ENCODE measurements at regions not wholly inside any gene's neighbourhood (a gene's known extent, or its start where the extent isn't known, plus 50 kb on each side); places are given as distances from the start of the nearest gene placed in this dataset.
A peak's percentile ranks its signal among the peaks of the same experiment; 100 is the strongest.
"Not testable (repeated sequence)": the region's sequence is repeated elsewhere in the genome, so short reads cannot be mapped to it uniquely, and the experiment has no call there.

GRCh38 chr1:228546541-228547463 is 59.6 kb downstream of the RNF187 start:
- Mint-ChIP-seq H3K27ac (no peak overlapping the region), H3K36me3 (no peaks in the 10 kb centered on the region), H3K9me3 (no peaks in the 10 kb centered on the region), H3K4me3 (no peak overlapping the region), H3K4me1 (no peaks in the 10 kb centered on the region)
- ATAC-seq (no peak), DNase-seq (ENCODE audit: low spot score in 2 of 2) (no peak)

DNA sequence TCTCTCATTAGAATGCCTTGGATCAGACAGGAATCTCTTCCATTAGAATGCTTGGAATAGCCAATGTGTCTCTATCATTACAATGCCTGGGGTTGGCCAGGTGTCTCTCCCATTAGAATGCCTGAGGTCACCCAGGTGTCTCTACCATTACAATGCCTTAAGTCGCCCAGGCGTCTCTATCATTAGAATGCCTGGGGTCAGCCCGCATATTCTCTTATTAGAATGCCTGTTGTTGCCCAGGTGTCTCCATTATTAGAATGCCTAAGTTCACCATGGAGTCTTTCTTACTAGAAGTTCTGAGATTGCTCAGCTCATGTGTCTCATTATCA is 60.2 kb downstream of the RNF187 start:
- Mint-ChIP-seq H3K36me3 (no peaks in the 10 kb centered on the region), H3K27ac (no peak overlapping the region), H3K4me1 (no peaks in the 10 kb centered on the region), H3K4me3 (no peak overlapping the region), H3K9me3 (no peaks in the 10 kb centered on the region)
- no peak for ATAC-seq
- DNase-seq (ENCODE audit: low spot score in 2 of 2) = no peak

- H3K4me3 Mint-ChIP-seq = no peak overlapping the region
- H3K36me3 Mint-ChIP-seq = no peaks in the 10 kb centered on the region
- no peak for DNase-seq (ENCODE audit: low spot score in 2 of 2)
- no peak overlapping the region for H3K27ac Mint-ChIP-seq
- ATAC-seq = no peak
- no peaks in the 10 kb centered on the region for H3K9me3 Mint-ChIP-seq
- no peaks in the 10 kb centered on the region for H3K4me1 Mint-ChIP-seq
Observed at GRCh38 chr1:228548788-228549187, 61.6 kb downstream of the RNF187 start.

- DNase-seq (ENCODE audit: low spot score in 2 of 2) (no peak), ATAC-seq (no peak)
- Mint-ChIP-seq H3K4me1 (no peaks in the 10 kb centered on the region), H3K9me3 (no peaks in the 10 kb centered on the region), H3K27ac (no peak overlapping the region), H3K36me3 (no peaks in the 10 kb centered on the region), H3K4me3 (no peak overlapping the region)
Observed at GRCh38 chr1:228552596-228553176, 65.5 kb downstream of the RNF187 start.

DNA sequence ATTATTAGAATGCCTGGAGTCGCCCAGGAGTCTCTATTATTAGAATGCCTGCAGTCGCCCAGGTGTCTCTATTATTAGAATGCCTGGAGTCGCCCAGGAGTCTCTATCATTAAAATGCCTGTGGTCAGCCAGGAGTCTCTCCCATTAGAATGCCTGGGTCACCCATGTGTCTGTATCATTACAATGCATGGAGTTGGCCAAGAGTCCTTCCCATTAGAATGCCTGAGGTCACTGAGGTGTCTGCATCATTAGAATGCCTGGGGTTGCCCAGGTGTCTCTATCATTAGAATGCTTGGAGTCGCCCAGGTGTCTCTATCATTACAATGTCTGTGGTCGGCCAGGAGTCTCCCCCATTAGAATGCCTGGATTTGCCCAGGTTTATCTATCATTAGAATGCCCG is 66.9 kb downstream of the RNF187 start:
- DNase-seq (ENCODE audit: low spot score in 2 of 2) = no peak
- no peak overlapping the region for H3K4me3 Mint-ChIP-seq
- no peaks in the 10 kb centered on the region for H3K4me1 Mint-ChIP-seq
- no peak for ATAC-seq
- H3K36me3 Mint-ChIP-seq = no peaks in the 10 kb centered on the region
- no peak overlapping the region for H3K27ac Mint-ChIP-seq
- no peaks in the 10 kb centered on the region for H3K9me3 Mint-ChIP-seq

- DNase-seq (ENCODE audit: low spot score in 2 of 2) (peak; percentile 12 to 73), ATAC-seq (no peak)
- no peaks in the 10 kb centered on the region for H3K36me3 Mint-ChIP-seq
- no peaks in the 10 kb centered on the region for H3K4me1 Mint-ChIP-seq
- no peaks in the 10 kb centered on the region for H3K9me3 Mint-ChIP-seq
- H3K4me3 Mint-ChIP-seq = no peak overlapping the region
- H3K27ac Mint-ChIP-seq = no peak overlapping the region
Observed at GRCh38 chr1:228555074-228555994, 68.2 kb downstream of the RNF187 start.

GRCh38 chr1:228556634-228557430 is 69.7 kb downstream of the RNF187 start:
- DNase-seq (ENCODE audit: low spot score in 2 of 2) = peak in 1 of 2 donors; percentile 80
- not testable (repeated sequence) for H3K27ac Mint-ChIP-seq, H3K4me3 Mint-ChIP-seq, H3K36me3 Mint-ChIP-seq, H3K9me3 Mint-ChIP-seq, ATAC-seq, H3K4me1 Mint-ChIP-seq
